GM19035 (cell line): ENCODE measurements at regions not wholly inside any gene's neighbourhood (a gene's known extent, or its start where the extent isn't known, plus 50 kb on each side); places are given as distances from the start of the nearest gene placed in this dataset.

Experiments
- ATAC-seq: cut with Tn5 transposase; IDR thresholded peaks from one replicate; pipeline ENCODE4 v1.9.1; 2021; ENCODE audit not compliant: unreplicated experiment

DNA sequence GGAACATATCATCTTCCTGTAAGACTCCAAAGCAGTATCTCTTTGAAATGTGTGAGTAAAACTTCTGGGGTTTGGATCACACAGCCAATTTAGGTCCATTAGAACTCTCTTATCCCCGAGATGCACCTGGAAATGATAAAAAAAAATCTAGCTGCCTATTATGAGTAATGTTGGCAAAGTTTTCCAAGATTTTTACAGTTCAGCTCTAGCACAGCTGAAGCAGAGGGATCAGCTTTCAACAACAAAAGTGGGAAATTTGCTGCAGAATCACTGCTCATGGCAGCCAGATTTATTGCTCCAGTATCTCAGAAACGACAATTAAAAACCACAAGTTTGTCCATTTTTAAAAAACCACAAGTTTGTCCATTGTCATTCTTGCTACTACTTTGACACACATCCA lies 292.2 kb downstream of the IRX2 start:
- no peak for ATAC-seq

DNA sequence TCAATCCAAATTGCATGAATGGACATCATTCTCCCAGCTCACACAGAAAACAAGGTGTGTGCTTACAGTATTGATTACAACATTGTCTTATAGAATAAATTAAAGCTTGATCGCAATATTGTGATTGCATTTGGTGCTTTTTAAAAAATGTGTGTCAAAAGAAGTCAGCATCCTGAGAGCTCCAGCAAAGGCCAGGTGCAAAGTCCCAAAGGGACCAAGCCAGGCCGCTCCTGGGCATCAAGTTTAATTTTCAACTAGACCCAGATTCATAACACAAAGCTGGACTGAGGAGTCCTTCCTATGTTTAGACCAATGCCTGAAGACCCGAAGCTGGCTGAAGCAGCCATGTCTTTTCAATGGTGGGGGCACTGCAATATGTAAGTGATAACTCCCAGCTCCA lies 295.6 kb downstream of the IRX2 start:
- ATAC-seq: no peak

DNA sequence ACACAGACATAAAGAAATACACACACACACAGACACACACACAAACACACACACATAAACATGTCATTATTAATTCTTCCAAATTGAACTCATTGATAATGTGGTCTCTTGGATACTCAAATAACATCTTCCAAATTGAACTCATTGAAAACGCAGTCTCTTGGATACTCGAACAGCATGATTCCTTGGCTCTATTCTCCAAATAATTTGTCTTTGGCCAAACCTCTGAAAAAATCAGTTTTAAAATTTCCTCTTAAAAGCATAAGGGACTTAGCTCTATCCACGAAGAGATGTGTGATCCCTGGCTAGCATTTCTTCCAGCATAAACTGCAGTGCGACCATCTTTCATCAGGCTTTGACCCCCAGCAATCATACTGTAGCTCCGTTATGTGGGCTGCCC lies 296.6 kb downstream of the IRX2 start:
- ATAC-seq: no peak

DNA sequence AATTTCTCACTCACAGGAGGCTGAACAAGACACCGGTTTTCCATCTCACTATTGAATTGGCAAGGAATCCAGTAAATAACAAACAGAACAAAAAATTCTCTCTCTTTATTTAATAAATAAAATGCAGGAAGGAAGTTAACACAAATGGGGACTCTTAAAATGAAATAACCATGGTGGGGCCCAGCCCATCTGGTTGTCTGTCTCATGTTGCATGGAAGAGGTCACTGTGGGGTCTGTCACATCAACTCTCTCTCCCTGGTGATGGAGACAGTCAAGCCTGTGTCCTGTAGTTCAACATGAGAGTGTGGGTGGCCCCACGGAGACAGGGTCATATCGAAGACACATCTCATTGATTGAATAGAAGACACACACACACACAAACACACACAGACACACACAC lies 297.7 kb downstream of the IRX2 start:
- no peak for ATAC-seq

DNA sequence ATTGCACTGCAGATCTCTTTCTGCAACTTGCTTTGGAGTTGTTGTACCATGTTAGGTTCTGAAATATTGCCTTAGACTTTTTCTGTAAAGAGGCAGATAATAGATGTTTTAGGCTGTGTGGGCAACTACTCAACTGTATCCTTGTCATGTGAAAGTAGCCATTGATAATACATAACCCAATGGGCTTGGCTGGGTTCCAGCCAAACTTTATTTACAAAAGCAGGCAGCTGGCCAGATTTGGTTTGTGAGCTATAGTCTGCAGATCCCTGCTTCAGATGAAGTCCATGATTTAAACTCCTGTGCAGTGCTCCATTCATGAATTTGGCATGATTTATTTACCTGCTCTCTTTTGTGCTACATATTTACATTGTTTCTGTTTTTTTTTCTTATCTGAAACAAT lies 300.4 kb downstream of the IRX2 start:
- ATAC-seq: no peak

DNA sequence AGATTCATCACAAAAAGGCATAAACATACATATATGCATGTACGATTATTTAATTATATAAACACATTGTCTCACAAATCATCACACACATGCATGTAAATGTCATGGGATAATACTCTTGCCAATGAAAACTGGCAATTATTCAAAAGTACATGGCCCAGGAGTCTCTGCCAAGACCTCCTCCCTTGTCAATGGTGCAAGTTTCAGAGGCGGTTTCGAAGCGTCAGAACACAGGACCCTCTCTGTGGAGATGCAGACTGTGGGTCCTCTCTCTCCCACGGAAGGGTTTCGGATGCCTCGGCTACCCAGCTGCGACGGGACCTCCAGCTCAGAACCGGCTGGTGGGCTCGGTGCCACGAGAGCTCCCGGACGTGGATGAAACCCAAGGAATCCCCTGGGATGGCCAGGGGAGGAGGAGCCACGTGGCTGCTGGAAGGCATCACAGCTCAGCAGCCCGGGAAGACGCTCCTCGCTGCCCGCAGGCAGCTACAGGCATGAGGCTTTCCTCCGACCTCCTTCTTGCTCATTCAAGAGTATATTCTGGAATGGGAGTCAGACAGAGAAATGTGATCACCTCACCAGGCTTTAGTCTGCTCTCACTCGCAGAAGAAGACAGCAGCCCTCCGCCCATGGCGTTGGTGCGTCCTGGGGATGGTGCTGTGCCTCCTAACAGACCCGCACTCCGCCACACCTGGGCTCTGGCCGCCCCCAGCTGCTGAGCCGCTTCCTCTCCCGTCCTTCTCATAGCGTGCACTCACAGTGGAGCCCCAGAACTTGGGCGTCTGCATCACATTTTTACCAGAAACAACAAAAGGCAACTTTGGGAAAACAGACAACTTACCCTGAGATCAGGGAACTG lies 308.8 kb downstream of the IRX2 start:
- ATAC-seq: no peak

DNA sequence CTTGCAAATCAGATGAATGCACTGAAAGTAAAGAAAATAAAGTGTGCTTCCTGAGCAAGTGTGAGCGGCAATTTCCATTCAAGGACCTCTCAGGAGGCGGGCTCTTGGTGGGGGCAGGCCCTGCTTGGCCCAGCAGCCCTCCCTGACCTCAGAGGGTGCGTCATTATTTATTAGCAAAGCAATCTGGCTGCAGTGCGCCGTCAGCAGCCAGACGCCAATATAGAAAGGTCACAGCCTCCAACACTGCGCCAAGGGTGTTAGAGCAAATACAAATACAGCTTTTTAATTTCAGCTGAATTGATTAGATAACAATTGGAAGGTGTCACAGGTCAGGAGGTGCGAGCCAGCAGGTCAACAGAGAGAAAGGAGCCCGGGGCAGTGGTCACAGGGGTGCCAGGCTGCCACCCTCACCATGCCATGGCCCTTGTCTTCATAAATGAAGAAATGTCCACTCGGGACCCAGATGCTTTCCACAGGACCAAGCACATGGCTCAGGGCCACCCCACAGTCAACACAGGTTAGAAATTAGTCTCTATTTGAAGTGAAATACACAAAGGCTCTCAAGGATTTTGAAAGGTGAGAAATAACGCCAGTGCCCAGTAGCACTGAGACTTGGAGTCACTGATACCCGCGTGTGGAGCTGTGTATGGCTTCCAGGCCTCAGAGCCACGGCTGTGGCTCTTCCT lies 309.8 kb downstream of the IRX2 start:
- ATAC-seq: no peak

DNA sequence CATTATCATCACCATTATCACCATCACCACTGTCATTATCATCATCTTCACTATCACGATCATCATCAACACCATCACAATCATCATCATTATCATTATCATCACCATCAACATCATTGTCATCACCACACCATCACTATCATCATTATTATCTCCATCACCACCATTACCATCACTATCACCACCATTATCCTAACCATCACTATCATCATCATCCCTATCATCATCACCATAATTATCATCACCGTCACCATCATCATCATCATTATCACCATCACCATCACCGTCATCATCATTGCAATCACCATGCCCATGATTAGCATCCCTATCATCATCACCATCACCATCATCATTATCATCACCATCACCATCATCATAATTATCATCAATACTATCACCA lies 311.9 kb downstream of the IRX2 start:
- no peak for ATAC-seq

DNA sequence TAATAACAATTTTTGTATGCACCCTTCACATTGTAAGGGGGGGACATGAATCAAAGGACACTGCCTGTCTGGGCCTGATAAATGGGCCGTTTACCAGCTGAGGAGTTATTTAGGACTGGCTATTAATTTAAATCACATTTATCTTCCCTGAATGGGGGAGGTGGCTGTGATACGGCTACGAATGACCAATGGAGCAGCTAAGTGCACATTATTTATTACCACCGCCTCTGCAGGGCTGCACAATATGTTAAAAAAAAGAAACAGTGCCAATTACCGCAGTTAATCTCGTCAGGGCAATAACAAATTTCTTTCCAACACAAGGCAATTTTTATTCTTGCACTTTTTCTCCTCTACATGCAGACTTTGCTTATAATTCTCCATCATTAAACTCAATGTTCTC lies 318.4 kb downstream of the IRX2 start:
- no peak for ATAC-seq

DNA sequence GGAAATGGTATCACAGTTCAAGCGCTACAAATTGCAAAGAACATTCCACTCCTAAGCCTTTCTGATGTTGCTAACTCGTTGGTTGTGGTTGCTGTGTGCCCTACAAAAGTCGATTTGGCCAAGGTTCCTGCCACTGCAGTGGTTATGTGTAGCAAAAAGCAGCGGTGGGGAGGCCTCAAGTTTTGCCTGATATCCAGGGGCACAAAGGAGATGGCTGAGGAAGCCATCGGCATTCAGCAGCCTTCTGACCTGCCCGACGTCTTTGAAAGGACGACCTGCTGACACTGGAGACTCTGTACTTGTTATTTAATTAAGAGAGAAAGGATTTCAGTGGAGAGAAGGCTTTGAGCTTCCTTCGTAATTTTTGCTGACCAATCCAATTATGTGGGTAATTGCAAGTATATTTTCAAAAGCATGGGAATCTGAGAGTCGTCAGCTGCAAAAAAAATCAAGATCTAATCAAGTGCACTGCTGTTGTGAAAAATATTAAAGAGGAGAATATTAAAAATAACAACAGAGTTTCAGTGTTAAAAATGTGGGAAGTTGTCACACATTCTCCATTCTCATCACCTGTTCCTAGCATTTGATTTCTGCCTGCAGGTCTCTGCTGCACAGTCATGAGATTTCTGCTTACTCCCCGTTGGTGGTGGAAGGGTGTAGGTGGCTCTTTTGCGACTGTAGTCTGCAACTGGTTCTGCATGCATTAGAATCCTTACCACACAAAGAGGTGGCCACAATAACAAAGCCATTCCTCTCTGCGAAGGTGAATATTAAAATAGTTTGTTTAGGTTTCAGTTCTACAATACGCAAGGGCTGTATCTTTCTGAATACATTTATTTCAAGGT lies 319.2 kb downstream of the IRX2 start:
- ATAC-seq: no peak

DNA sequence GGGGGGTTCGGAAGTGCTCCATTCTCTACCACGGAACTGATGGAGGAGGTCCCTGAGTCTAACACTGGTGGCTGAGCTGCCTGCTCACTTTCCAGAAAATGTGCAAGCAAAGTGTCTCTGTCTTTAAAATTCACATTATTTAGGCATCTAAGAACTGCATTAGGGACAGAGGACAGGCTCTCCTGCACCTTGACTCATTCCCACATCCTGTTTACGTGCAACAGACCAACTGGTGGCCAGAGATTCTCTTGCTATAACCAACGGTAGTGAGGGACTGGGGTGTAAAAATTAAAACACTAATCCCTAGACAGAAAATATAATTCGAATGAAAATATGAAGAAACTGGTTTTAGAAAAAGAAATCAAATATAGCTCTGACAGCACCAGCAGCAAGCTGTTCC lies 320.9 kb downstream of the IRX2 start:
- ATAC-seq: no peak

DNA sequence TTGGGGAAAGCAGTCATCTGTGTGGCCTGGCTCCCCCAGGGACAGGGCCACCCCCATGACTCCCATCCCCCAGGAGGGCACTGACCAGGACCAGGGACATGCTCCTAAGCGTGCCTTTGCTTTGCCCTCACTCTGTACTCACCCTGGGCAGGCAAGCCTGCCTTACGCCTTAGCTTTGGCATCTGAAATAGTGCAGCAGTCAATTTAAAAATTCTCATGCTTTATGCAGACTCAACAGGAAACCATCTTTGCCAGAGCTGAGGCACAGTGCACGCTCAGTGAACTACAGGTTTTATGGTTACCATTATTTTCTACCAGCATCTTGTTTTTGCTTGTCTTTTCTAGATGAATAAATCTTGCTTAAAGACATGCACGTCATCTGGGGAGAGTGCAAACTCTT lies 323.5 kb downstream of the IRX2 start:
- no peak for ATAC-seq

DNA sequence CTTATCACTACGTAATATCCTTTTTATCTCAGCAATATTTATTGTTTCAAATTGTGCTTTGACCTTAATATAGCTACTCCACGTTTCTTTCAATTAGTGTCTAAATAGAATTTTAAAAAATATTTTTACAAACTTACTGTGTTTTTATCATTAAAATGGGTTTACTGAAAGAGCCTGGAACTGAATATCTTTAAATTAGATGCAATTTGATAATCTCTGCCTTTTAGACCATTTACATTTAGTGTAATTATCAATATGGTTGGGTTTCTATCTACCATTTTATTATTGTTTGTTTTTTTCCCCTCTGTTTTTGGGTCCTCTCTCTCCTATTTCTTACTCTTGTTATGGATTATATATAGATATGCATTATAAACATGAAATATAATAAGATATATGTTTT lies 327.8 kb downstream of the IRX2 start:
- no peak for ATAC-seq

DNA sequence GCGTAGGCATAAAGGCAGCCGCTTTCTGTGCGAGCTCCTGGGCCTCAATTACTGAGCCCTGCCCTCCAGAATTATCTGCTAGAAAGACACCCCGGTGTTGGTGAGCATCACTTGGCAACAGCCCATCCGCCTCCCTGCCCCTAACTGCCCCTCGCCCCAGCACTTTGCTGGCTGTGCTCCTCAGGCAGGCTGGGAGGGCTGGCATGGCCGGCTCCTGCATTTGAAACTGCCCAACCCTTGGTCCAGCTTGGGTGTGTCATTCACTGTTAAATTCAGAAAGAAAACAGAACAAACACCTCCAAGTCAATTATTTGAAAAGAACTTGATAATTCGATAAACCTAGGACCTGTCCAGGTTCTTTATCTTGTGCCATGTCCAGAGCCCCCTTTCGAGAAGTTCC lies 334.2 kb downstream of the IRX2 start:
- ATAC-seq: no peak

DNA sequence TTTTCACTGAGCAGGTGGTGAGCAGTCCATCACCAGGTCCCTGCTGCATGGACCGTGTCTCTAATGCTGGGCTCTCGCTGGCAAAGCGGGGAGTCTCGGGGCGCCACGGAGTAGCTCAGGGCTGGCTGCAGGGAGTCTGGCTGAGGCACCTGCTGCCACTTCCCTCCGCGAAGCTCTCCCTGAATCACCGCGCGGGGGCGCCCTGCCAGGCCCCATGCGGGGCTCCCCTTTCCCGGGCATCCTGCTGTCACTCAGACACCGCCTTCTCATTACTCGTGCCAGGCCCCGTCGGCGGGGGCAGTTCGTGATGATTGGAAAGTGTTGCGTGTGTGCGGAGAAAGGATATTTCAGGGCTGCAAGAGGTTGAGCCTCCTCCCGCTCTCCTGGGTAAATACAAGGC lies 335.8 kb downstream of the IRX2 start:
- ATAC-seq: no peak

DNA sequence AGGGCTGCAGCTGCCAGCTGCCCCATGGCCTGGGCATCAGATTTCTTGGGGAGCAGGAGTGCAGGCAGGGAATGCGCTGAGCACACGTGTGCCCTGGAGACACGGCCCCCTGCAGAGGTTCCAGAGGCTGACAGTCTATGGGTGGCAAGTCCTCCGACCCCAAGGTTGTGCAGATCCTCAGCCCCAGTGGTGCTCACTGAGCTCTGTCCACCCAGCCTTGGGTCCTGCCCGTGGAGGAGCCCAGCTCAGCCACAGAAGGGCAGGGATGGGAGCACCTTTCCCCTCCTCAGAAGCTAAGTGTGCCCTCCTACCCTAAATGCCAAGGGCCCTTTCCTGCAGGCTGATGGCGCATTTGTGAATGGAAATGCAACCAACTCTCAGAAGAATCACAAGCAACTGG lies 341.0 kb downstream of the IRX2 start:
- no peak for ATAC-seq

DNA sequence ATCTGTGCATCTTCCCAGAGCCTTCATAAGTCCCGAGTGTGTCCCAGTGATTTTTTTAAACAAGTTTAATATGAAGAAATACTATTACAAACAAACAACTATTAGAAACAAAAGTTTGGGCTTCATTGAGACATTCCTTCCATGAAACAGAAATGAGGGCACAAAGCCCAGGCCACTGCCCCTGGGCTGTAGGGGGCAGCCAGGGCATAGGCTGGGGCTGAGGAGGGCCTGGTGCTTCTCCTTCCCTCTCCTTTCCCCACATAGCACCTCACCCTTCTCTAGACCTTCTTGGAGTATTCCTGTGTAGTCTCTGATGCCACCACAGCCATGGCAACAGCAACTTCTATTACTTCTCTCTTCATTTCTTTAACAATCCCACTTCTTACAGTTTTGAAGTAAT lies 348.2 kb downstream of the IRX2 start:
- ATAC-seq: no peak

DNA sequence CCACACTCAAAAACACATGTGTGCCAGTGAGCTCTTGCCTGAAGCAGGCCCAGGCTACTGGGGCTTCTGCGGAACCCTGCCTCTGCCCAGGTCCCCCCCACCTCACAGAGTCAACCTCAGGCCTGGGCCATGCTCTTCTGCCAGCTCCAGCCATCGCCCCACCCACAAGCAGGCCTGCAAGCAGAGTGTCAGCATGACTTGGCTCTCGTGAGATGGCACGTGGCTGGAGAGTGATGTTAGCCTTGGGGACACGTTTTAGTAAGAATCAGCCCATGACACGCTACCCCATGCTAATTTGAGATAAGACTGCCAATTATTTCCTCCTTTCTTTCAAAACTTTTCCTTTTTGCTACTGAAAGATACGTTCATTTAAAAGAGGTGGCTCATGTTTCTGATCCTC lies 351.7 kb downstream of the IRX2 start:
- no peak for ATAC-seq

DNA sequence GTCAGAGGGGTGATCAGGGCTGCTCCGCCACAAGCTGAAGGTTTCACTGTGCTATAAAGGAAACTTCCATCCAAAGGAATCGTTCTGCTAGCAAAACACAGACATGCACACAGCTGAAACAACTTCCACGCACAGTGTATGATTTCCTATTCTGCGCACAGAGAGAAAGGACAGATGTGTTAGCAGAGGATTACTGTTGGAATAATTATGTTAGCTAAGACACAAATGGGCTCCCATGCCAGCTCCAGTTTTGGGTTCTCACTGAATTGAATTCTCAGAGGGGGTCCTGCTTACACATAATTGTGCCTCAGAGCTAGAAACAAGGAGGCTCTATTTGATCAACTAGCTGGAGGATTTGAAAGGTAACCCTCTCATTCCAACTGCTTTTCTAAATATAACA lies 352.4 kb downstream of the IRX2 start:
- no peak for ATAC-seq

DNA sequence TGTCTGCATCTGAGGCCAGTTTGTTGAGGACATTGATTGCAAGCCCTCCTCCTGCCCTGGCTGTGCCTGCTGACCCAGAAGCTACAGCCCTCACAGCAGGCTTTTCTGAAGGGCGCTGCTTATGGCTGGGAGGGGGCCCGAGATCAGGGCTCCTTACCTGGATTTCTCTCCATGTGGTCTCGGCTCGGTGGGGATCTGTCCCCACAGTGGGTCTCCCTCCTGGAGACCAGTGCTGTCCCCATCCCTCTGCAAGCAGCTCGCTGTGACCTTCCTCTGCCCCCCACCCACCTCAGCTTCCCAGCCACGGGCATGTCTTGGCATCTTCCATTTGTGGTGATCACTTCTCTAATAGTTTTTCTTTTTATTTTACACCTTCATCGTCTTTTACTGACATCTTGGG lies 357.9 kb downstream of the IRX2 start:
- ATAC-seq: no peak

DNA sequence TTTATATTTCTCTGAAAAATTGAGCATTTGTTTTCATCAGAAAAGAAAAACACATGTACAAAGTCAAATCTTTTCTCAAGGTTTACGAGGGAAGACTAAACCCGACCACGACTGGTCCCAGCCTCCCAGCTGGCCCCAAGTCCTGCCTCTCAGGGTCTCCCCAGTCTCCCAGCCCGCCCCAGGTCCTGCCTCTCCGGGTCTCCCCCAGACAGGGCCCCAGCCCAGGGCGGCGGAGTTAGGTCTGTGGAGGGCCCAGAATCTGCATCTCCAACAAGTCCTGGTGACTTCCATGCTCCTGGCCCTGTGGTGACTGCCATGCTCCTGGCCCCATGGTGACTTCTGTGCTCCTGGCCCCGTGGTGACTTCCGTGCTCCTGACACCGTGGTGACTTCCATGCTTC lies 359.9 kb downstream of the IRX2 start:
- ATAC-seq: no peak

DNA sequence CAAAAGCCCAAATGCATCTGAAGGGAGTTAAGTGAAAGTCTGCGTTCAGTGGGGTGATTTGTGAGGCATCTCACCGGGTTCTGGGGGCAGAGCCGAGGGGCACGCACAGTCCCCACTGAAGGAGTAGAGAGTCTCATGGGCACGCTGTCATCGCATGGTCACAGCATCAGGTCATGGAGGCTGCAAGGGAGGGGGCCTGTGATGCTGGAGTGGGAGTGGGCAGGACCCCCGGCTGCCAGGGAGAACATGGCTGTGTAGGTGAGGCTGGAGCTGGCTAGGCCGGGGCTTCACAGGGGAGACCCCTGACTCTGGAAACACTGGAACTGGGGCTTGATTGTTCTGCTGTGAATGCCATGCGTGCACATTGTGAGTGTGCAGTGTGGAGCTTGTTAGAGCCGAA lies 360.5 kb downstream of the IRX2 start:
- no peak for ATAC-seq
